Muscle of leg (tissue), 3 donors: ENCODE measurements at regions not wholly inside any gene's neighbourhood (a gene's known extent, or its start where the extent isn't known, plus 50 kb on each side); places are given as distances from the start of the nearest gene placed in this dataset.
"Not testable (repeated sequence)": the region's sequence is repeated elsewhere in the genome, so short reads cannot be mapped to it uniquely, and the experiment has no call there.

Experiments used
- DNase-seq: peaks from one replicate; pipeline ENCODE4 v3.0.0; 2013
- H3K27ac ChIP-seq: one replicate; pipeline ENCODE4 v1.5.1; 2013; ENCODE audit warnings: mild to moderate bottlenecking, low read length, control low read depth
- H3K27me3 ChIP-seq: one replicate; pipeline ENCODE4 v1.6.1; 2013; ENCODE audit warnings: low read length; ENCODE audit not compliant: control insufficient read depth, insufficient read depth
- H3K36me3 ChIP-seq: one replicate; pipeline ENCODE4 v1.6.1; 2013; ENCODE audit warnings: low read length; ENCODE audit not compliant: control insufficient read depth, insufficient read depth
- H3K4me1 ChIP-seq: one replicate; pipeline ENCODE4 v1.6.1; 2013; ENCODE audit warnings: low read length; ENCODE audit not compliant: control insufficient read depth, insufficient read depth
- H3K4me3 ChIP-seq: one replicate; pipeline ENCODE4 v1.5.1; 2013; ENCODE audit warnings: low read length, control low read depth
- H3K9me3 ChIP-seq: replicated peaks from 2 replicates; pipeline ENCODE4 v1.6.1; 2013; ENCODE audit warnings: low read depth, low read length; ENCODE audit not compliant: control insufficient read depth
- WGBS: methylation state at CpG from one replicate; pipeline ENCODE4 v1.1.5; 2013; ENCODE audit warnings: missing lambda C conversion rate; ENCODE audit not compliant: insufficient coverage; 5-methylcytosine and 5-hydroxymethylcytosine counted together

DNA sequence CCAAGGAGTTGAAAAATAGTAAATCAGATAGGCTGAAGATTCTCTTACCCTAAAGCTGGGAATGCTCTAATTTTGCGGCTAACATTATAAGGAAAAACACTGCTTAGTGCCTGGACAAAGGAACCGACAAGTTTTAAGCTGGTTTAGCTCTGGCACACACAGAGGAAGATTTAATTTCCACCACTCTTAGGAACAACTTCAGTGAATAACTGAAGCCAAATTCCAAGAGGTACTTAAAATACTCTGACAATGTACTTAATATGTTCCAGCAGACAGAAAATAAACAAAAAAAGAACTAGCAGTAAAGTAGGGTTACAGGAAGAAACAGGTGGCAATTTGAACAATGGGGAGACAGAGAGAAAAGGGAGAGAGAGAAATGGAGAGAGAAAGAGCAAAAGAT lies 340.8 kb upstream of the NDST4 start:
- H3K4me1 ChIP-seq = no peaks in the 10 kb centered on the region
- no CpG with 5 or more reads among the region's 2 CpGs for WGBS
- H3K36me3 ChIP-seq = no peaks in the 10 kb centered on the region
- no peaks in the 10 kb centered on the region for H3K27me3 ChIP-seq
- no peak overlapping the region for H3K27ac ChIP-seq
- DNase-seq = no peak
- no peak overlapping the region for H3K4me3 ChIP-seq
- no peaks in the 10 kb centered on the region for H3K9me3 ChIP-seq

DNA sequence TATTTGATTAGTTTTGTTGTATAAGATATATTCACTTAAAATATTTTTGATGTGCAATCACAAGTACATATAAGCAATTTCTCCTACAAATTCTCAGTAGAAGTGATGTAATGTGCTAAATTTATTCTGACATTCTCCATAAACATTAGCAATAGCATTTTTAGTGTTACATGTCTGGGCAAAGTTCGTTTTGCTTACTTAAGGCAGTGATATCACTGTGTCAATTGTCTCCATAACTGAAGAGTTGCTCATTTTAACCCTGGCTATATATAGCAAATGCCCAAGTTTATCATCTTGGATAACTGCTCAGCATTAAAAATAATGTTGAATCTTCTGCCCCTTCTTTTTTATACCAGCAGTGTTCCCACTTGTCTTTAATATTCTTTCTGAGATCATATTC lies 340.0 kb upstream of the NDST4 start:
- no peaks in the 10 kb centered on the region for H3K36me3 ChIP-seq
- H3K27ac ChIP-seq = no peak overlapping the region
- H3K9me3 ChIP-seq = no peaks in the 10 kb centered on the region
- no CpG with 5 or more reads among the region's 1 CpG for WGBS
- no peak for DNase-seq
- no peaks in the 10 kb centered on the region for H3K27me3 ChIP-seq
- H3K4me3 ChIP-seq = no peak overlapping the region
- H3K4me1 ChIP-seq = no peaks in the 10 kb centered on the region

- not testable (repeated sequence) for H3K4me3 ChIP-seq, DNase-seq, H3K4me1 ChIP-seq, H3K27me3 ChIP-seq, H3K27ac ChIP-seq, H3K36me3 ChIP-seq, H3K9me3 ChIP-seq
- 89% methylated on average over 1 of the region's 2 CpGs for WGBS
These were observed 338.8 kb upstream of the NDST4 start for GRCh38 chr4:115452229-115452628.

- Histone ChIP-seq H3K4me1 (no peaks in the 10 kb centered on the region), H3K36me3 (no peaks in the 10 kb centered on the region), H3K9me3 (no peaks in the 10 kb centered on the region), H3K27me3 (no peaks in the 10 kb centered on the region), H3K4me3 (no peak overlapping the region), H3K27ac (no peak overlapping the region)
- DNase-seq = no peak
- no CpG with 5 or more reads among the region's 3 CpGs for WGBS
These were observed 324.3 kb upstream of the NDST4 start for GRCh38 chr4:115437739-115438138.

- no peak for DNase-seq
- 63% methylated on average over 1 of the region's 1 CpG for WGBS
- no peaks in the 10 kb centered on the region for H3K4me1 ChIP-seq
- H3K27me3 ChIP-seq = no peaks in the 10 kb centered on the region
- no peak overlapping the region for H3K27ac ChIP-seq
- H3K4me3 ChIP-seq = no peak overlapping the region
- H3K36me3 ChIP-seq = no peaks in the 10 kb centered on the region
- H3K9me3 ChIP-seq = no peaks in the 10 kb centered on the region
These were observed 320.1 kb upstream of the NDST4 start for GRCh38 chr4:115433491-115433890.

DNA sequence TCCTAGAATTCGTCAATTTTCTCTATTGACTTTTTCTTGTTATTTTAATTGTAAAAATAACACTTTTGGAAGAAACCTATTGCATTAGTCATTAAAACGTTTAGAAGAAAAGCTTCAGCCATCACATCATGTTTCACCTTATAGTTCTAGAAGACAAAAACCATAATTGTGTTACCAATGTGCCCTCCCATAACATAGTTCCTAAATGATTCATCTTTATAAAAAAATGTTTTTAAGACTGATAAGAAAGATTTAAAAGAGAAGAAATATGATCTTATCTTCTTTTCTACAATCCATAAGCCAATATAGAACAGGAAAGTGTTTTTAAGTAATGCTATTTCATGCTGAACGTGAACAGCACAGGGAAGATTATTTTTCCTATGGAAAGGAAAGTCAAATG lies 316.6 kb upstream of the NDST4 start:
- no peak overlapping the region for H3K27ac ChIP-seq
- H3K4me3 ChIP-seq = no peak overlapping the region
- DNase-seq = no peak
- no CpG with 5 or more reads among the region's 3 CpGs for WGBS
- H3K9me3 ChIP-seq = no peaks in the 10 kb centered on the region
- no peaks in the 10 kb centered on the region for H3K36me3 ChIP-seq
- no peaks in the 10 kb centered on the region for H3K4me1 ChIP-seq
- H3K27me3 ChIP-seq = no peaks in the 10 kb centered on the region

DNA sequence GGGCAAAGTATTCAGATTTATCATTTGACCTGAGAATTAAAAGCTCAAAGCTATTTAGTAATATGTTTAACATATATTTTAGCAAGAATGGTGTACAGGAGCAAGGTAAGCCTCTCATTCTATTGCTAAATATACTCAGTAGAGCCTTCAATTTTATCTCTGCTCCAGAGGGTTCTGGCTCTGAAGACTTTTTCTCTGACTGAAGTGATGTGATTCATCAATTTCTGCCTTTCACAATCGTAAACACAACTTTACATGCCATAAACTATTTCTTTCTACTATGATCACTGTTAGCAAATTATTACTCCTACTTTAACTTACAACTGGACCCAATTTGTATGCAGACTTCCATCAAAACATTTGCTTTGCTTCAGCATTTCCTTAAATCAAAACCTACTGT lies 315.0 kb upstream of the NDST4 start:
- WGBS = 86% methylated on average over 1 of the region's 1 CpG
- Histone ChIP-seq H3K27ac (no peak overlapping the region), H3K4me3 (no peak overlapping the region), H3K36me3 (no peaks in the 10 kb centered on the region), H3K27me3 (no peaks in the 10 kb centered on the region), H3K9me3 (no peaks in the 10 kb centered on the region), H3K4me1 (no peaks in the 10 kb centered on the region)
- no peak for DNase-seq

DNA sequence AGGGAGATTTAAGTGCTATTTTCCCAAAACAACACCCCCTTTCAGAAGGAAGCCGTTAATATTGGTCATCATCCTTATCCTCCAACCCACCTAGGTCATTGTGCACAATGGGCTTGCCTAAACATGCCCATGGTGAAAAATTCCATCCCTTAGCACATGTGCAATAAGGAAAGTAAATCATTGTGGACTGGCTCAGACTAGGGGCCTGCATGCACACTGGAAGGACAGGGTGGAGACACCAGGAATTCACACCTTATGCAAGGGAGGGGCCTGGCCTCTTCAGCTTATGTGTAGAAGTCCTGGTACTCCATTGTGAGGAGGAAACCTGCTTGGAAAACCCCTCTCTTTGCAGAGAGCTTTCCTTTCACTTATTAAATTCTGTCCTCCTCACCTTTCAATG lies 311.4 kb upstream of the NDST4 start:
- Histone ChIP-seq H3K36me3 (no peaks in the 10 kb centered on the region), H3K4me1 (no peaks in the 10 kb centered on the region), H3K9me3 (peaks cover 3% of the 10 kb centered on the region), H3K4me3 (no peak overlapping the region), H3K27ac (no peak overlapping the region), H3K27me3 (no peaks in the 10 kb centered on the region)
- WGBS = no CpG with 5 or more reads among the region's 1 CpG
- no peak for DNase-seq

GRCh38 chr4:115418635-115419396 lies 305.4 kb upstream of the NDST4 start:
- WGBS = 42% methylated on average over 2 of the region's 8 CpGs
- H3K27me3 ChIP-seq = no peaks in the 10 kb centered on the region
- no peaks in the 10 kb centered on the region for H3K4me1 ChIP-seq
- no peaks in the 10 kb centered on the region for H3K36me3 ChIP-seq
- H3K27ac ChIP-seq = no peak overlapping the region
- no peak overlapping the region for H3K4me3 ChIP-seq
- DNase-seq = no peak
- H3K9me3 ChIP-seq = peaks cover 5% of the 10 kb centered on the region

DNA sequence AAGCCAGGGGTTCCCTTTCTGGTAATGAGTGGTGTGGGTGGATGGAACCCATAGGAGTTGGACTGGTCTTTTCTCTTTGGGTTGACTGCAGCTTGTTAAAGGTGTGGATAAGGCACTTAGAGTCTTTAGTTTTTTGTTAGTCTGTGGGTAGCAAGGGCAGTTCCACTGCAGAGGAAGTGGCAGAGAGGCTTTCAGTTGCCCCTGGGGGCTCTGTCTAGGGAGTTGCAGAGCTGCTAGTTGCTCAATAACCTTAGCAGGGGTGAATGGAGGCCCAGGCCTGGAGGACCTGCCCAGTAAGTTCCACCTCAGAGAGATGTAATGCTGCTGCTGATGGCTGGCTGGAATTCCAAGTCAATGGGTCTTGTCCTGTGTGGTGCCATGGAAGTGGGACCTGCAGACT lies 282.6 kb upstream of the NDST4 start:
- Histone ChIP-seq H3K4me3 (no peak overlapping the region), H3K4me1 (no peaks in the 10 kb centered on the region), H3K27me3 (no peaks in the 10 kb centered on the region), H3K27ac (no peak overlapping the region), H3K36me3 (no peaks in the 10 kb centered on the region), H3K9me3 (peaks cover 7% of the 10 kb centered on the region)
- DNase-seq = no peak

DNA sequence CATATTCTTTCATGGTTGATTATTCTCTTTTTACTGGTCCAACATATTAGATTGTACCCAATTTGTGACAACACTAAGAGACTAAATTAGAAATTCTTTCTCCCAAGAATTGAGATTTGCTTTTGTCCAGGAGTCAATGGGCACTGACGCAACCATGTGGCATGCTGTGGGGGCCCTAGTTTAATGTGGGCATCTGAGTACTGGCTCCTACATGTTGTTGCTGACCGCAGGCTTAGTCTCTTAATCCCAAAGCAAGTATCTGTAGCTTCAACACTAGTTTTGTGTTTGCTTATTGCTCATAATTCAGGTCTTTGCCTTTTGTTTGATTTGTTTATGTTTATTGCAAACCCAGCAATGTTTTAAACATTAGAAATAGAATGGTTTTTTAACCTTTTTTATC lies 263.4 kb upstream of the NDST4 start:
- H3K4me1 ChIP-seq = no peaks in the 10 kb centered on the region
- H3K27ac ChIP-seq = no peak overlapping the region
- no peak overlapping the region for H3K4me3 ChIP-seq
- H3K9me3 ChIP-seq = no peaks in the 10 kb centered on the region
- H3K27me3 ChIP-seq = no peaks in the 10 kb centered on the region
- H3K36me3 ChIP-seq = no peaks in the 10 kb centered on the region
- WGBS = 100% methylated on average over 1 of the region's 2 CpGs
- no peak for DNase-seq
